Ascending aorta (tissue), 2 donors: ENCODE measurements at regions not wholly inside any gene's neighbourhood (a gene's known extent, or its start where the extent isn't known, plus 50 kb on each side); places are given as distances from the start of the nearest gene placed in this dataset.
A peak's percentile ranks its signal among the peaks of the same experiment; 100 is the strongest.
"Not testable (repeated sequence)": the region's sequence is repeated elsewhere in the genome, so short reads cannot be mapped to it uniquely, and the experiment has no call there.

Experiments used
- DNase-seq, 2 donors: peaks; one replicate each; pipeline ENCODE4 v3.0.0-alpha.2; 2019; ENCODE audit warnings: low spot score in 2 of 2
- H3K27ac ChIP-seq, 2 donors: fragments of 200-600 bp; sonication (generic); one replicate each; pipeline ENCODE4 v1.5.1; 2016 to 2017; ENCODE audit warnings: mild to moderate bottlenecking in 1 of 2
- H3K27me3 ChIP-seq: fragments of 200-600 bp; sonication (generic); one replicate; pipeline ENCODE4 v1.5.1; 2017
- H3K36me3 ChIP-seq, 2 donors: fragments of 200-600 bp; sonication (generic); one replicate each; pipeline ENCODE4 v1.5.1; 2016
- H3K4me1 ChIP-seq, 2 donors: fragments of 200-600 bp; sonication (generic); one replicate each; pipeline ENCODE4 v1.5.1; 2016 to 2017; ENCODE audit warnings: mild to moderate bottlenecking in 1 of 2
- H3K4me3 ChIP-seq, 2 donors: fragments of 200-600 bp; sonication (generic); one replicate each; pipeline ENCODE4 v1.5.1; 2016 to 2017; ENCODE audit warnings: mild to moderate bottlenecking in 1 of 2
- H3K9me3 ChIP-seq, 2 donors: fragments of 200-600 bp; sonication (generic); one replicate each; pipeline ENCODE4 v1.5.1; 2016
- intact Hi-C: fragments of 100-400 bp; cut with DNase I; formaldehyde crosslinking; loops from one replicate; pipeline ENCODE4 v1.15.1; 2023
- TF ChIP-seq, protein P1 (sequence below), 3 experiments: fragments of 200-600 bp in 2 of 3; fragments of 450-650 bp in 1 of 3; sonication (generic) in 2 of 3; IDR thresholded peaks; one replicate each; pipeline ENCODE4 v1.5.1; 2016 to 2019; ENCODE audit warnings: antibody characterized with exemption in 3 of 3, mild to moderate bottlenecking in 1 of 3, moderate library complexity in 1 of 3

DNA sequence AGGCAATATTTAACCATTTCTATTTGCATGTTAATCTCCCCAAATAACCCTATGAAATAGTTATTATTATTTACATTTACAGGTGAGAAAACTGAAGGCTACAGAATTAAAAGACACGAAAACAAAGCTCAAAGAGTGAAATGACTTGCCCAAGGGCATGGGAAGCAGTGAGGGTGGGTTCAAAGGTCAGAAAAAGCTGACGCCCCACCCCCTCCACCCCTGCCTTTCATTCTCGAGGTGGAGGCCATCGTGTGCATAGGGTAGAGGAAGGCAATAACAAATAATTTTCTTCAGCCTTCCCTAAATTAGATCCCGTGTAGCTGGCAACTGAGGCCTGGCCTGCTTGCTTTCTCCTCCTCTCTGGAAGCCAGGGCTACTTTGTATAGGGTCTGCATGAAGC lies 56.1 kb upstream of the RBFOX2 start:
- no peaks in the 10 kb centered on the region for H3K36me3 ChIP-seq
- TF ChIP-seq, protein P1, sequence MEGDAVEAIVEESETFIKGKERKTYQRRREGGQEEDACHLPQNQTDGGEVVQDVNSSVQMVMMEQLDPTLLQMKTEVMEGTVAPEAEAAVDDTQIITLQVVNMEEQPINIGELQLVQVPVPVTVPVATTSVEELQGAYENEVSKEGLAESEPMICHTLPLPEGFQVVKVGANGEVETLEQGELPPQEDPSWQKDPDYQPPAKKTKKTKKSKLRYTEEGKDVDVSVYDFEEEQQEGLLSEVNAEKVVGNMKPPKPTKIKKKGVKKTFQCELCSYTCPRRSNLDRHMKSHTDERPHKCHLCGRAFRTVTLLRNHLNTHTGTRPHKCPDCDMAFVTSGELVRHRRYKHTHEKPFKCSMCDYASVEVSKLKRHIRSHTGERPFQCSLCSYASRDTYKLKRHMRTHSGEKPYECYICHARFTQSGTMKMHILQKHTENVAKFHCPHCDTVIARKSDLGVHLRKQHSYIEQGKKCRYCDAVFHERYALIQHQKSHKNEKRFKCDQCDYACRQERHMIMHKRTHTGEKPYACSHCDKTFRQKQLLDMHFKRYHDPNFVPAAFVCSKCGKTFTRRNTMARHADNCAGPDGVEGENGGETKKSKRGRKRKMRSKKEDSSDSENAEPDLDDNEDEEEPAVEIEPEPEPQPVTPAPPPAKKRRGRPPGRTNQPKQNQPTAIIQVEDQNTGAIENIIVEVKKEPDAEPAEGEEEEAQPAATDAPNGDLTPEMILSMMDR (IDR thresholded peaks at IDR 0.05) = no peak
- intact Hi-C loops = no loop called here
- no peaks in the 10 kb centered on the region for H3K27me3 ChIP-seq
- no peaks in the 10 kb centered on the region for H3K9me3 ChIP-seq
- H3K4me3 ChIP-seq = no peak overlapping the region
- no peaks in the 10 kb centered on the region for H3K4me1 ChIP-seq
- no peak for DNase-seq
- no peak overlapping the region for H3K27ac ChIP-seq

DNA sequence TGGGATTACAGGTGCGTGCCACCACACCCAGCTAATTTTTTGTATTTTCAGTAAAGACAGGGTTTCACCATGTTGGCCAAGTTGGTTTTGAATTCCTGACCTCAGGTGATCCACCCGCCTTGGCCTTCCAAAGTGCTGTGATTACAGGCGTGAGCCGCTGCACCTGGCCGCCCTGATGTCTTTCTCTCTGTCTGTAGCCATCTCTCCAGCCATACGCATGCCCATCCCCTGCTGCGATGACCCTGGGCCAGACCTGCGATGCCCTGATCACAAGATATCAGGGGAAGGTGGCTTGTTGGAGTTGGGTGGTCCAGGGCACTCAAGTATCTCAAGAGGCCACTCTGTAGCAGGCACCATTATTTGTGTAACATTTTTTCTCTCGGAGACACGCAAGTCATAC lies 54.4 kb upstream of the RBFOX2 start:
- no peak for DNase-seq
- Histone ChIP-seq H3K4me1 (no peaks in the 10 kb centered on the region), H3K9me3 (no peaks in the 10 kb centered on the region), H3K27me3 (no peaks in the 10 kb centered on the region), H3K4me3 (no peak overlapping the region), H3K27ac (no peak overlapping the region), H3K36me3 (no peaks in the 10 kb centered on the region)
- TF ChIP-seq, protein P1 (IDR thresholded peaks at IDR 0.05) = no peak
- intact Hi-C loops = no loop called here

DNA sequence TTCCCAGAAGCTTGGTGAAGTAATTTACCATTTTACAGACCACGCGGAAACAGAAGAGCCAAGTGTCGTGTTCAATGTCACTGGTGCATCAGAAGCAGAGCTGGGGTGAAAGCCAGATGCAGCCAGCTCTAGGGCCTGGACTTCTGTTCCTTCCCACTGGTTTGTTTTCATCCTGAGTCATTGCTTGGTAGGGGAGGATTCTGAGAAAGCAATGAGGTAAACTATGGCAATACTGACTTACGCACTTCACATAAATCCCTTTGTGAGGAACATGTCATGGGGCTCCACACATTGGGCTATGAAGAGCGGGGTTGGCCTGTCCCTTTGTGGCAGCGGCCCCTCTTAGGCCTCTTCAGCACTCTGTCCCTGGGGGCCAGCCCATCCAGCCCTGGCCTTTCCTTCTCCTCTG lies 52.4 kb upstream of the RBFOX2 start:
- no peaks in the 10 kb centered on the region for H3K4me1 ChIP-seq
- H3K27me3 ChIP-seq = no peaks in the 10 kb centered on the region
- intact Hi-C loops = no loop called here
- H3K36me3 ChIP-seq = no peaks in the 10 kb centered on the region
- no peaks in the 10 kb centered on the region for H3K9me3 ChIP-seq
- peak in 1 of 2 donors; percentile 64 for DNase-seq
- H3K4me3 ChIP-seq = no peak overlapping the region
- peak overlapping the region; percentile 25 to 50 for H3K27ac ChIP-seq
- TF ChIP-seq, protein P1 (IDR thresholded peaks at IDR 0.05) = no peak

DNA sequence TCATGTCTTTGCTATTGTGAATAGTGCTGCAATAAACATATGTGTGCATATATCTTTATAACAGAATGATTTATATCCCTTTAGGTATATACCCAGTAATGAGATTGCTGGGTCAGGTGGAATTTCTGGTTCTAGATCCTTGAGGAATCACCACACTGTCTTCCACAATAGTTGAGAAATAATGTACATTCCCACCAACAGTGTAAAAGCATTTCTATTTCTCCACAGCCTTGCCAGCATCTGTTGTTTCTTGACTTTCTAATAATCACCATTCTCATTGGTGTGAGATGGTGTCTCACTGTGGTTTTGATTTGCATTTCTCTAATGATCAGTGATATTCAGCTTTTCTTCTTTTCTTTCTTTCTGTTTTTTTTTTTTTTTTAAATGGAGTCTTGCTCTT lies 51.7 kb upstream of the RBFOX2 start:
- H3K27me3 ChIP-seq, H3K36me3 ChIP-seq, H3K9me3 ChIP-seq, intact Hi-C loops, DNase-seq, H3K4me3 ChIP-seq, H3K4me1 ChIP-seq: not testable (repeated sequence)
- H3K27ac ChIP-seq = peak overlapping the region; percentile 15 to 25

DNA sequence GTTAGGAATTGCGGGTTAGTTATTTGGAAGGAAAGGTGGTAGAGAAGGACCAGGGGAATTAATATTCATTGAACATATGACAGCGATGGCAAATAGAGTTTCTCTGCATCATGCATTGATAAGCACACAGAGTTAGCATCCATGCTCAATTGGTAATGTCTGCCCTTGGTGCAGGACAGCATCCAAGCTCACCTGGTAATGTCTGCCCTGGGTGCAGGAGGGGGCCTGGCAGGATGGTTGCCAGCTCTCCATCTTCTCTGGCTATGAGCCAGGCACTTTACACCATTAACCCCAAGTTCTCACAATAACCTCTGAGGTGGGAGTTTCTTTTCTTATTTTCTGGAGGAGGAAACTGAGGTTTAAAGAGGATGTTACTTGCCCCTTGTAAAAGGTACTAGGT lies 50.4 kb upstream of the RBFOX2 start:
- intact Hi-C loops = no loop called here
- Histone ChIP-seq H3K4me1 (no peaks in the 10 kb centered on the region), H3K27ac (no peak overlapping the region), H3K9me3 (no peaks in the 10 kb centered on the region), H3K4me3 (no peak overlapping the region), H3K27me3 (no peaks in the 10 kb centered on the region), H3K36me3 (no peaks in the 10 kb centered on the region)
- TF ChIP-seq, protein P1 (IDR thresholded peaks at IDR 0.05) = no peak
- no peak for DNase-seq
